ENCODE measurements at regions not wholly inside any gene's neighbourhood (a gene's known extent, or its start where the extent isn't known, plus 50 kb on each side); places are given as distances from the start of the nearest gene placed in this dataset.
"Not testable (repeated sequence)": the region's sequence is repeated elsewhere in the genome, so short reads cannot be mapped to it uniquely, and the experiment has no call there.

GRCh38 chrX:108896349-108896748 is 160.0 kb upstream of the IRS4 start:
- not testable (repeated sequence) for TF ChIP-seq EZH2 (IDR thresholded peaks at IDR 0.05; ENCODE audit: low read length, missing control alignments); CTCF (conservative IDR thresholded peaks at IDR 0.05 in 1 of 2, IDR thresholded peaks at IDR 0.05 in 1 of 2; ENCODE audit: low read depth in 1 of 2, low read length in 2 of 2)
